NB4 (cell line): ENCODE measurements at regions not wholly inside any gene's neighbourhood (a gene's known extent, or its start where the extent isn't known, plus 50 kb on each side); places are given as distances from the start of the nearest gene placed in this dataset.

ENCODE experiments used
- DNase-seq: peaks from one replicate; pipeline ENCODE4 v3.0.0; 2010; ENCODE audit warnings: low read depth
- H3K4me3 ChIP-seq: one replicate; pipeline ENCODE4 v1.5.1; 2011; ENCODE audit warnings: mild to moderate bottlenecking, low read depth, low read length, moderate library complexity
- CTCF ChIP-seq: IDR thresholded peaks from one replicate; pipeline ENCODE4 v1.5.1; 2012; ENCODE audit warnings: low read depth, low read length
- MAX ChIP-seq: IDR thresholded peaks from 2 replicates; pipeline ENCODE4 v1.6.1; 2011; ENCODE audit warnings: low read depth, low read length
- MYC ChIP-seq: IDR thresholded peaks from 2 replicates; pipeline ENCODE4 v1.6.1; 2011; ENCODE audit warnings: low read depth, low read length
- POLR2A ChIP-seq: IDR thresholded peaks from 2 replicates; pipeline ENCODE4 v1.6.1; 2011; ENCODE audit warnings: mild to moderate bottlenecking; ENCODE audit not compliant: insufficient read length; ENCODE audit errors: extremely low read depth

- TF ChIP-seq MAX (no peak), CTCF (no peak), MYC (no peak), POLR2A (no peak)
- H3K4me3 ChIP-seq: no peak overlapping the region
- DNase-seq: no peak
Measured at GRCh38 chr6:82775361-82775760, 290.3 kb downstream of the UBE3D start.

GRCh38 chr6:82775981-82776380 lies 289.7 kb downstream of the UBE3D start:
- no peak overlapping the region for H3K4me3 ChIP-seq
- DNase-seq: no peak

GRCh38 chr6:82779041-82779440 lies 286.6 kb downstream of the UBE3D start:
- no peak for TF ChIP-seq MYC
- no peak for DNase-seq
- no peak overlapping the region for H3K4me3 ChIP-seq

More at GRCh38 chr6:82775981-82776380, 289.7 kb downstream of the UBE3D start:
- TF ChIP-seq POLR2A: no peak
- no peak for TF ChIP-seq MAX
- TF ChIP-seq MYC: no peak
- TF ChIP-seq CTCF: no peak

GRCh38 chr6:82780334-82780733 lies 285.3 kb downstream of the UBE3D start:
- no peak for DNase-seq
- H3K4me3 ChIP-seq: no peak overlapping the region
- TF ChIP-seq MYC (no peak), MAX (no peak), POLR2A (no peak), CTCF (no peak)

GRCh38 chr6:82781620-82782204 lies 283.9 kb downstream of the UBE3D start:
- H3K4me3 ChIP-seq: no peak overlapping the region
- no peak for DNase-seq
- TF ChIP-seq CTCF (no peak), POLR2A (no peak)

GRCh38 chr6:82783587-82784236 lies 281.9 kb downstream of the UBE3D start:
- H3K4me3 ChIP-seq: no peak overlapping the region
- peak; percentile 22 for DNase-seq
- TF ChIP-seq POLR2A (no peak), CTCF (peak; percentile 36)
